ENCODE measurements at regions not wholly inside any gene's neighbourhood (a gene's known extent, or its start where the extent isn't known, plus 50 kb on each side); places are given as distances from the start of the nearest gene placed in this dataset.

- Histone ChIP-seq H2AK5ac (ENCODE audit: low read depth, low read length) (peak overlapping the region; percentile 48; the same call in 1 of the 2 replicates), H4K20me1 (ENCODE audit: insufficient read depth, low read length) (peaks cover 86% of the 10 kb centered on the region), H2BK15ac (ENCODE audit: low read depth, low read length) (no peak overlapping the region), H2BK5ac (ENCODE audit: low read depth, low read length, poor library complexity, severe bottlenecking) (no peak overlapping the region), H3K4ac (ENCODE audit: low read depth, low read length) (no peak overlapping the region; the same call in 1 of the 2 replicates), H2AFZ (replicated peaks; ENCODE audit: low read length, poor library complexity) (peak overlapping the region; percentile 52), H3K4me1 (ENCODE audit: control insufficient read depth, insufficient read depth, low read length) (peaks cover 17% of the 10 kb centered on the region), H2AK9ac (replicated peaks; ENCODE audit: low read depth, low read length, poor library complexity) (peak overlapping the region; percentile 38), H3K56ac (ENCODE audit: extremely low read depth, insufficient read depth, low read length) (no peak overlapping the region), H4K5ac (ENCODE audit: low read depth, low read length) (no peak overlapping the region), H3K27me3 (ENCODE audit: control insufficient read depth, insufficient read depth, low read length) (no peaks in the 10 kb centered on the region), H3K4me3 (ENCODE audit: insufficient read depth, low read depth, low read length) (no peak overlapping the region), H3K36me3 (ENCODE audit: control insufficient read depth, insufficient read depth, low read length) (no peaks in the 10 kb centered on the region), H3K27ac (ENCODE audit: insufficient read depth, low read length) (no peak overlapping the region), H2BK20ac (ENCODE audit: low read depth, low read length) (no peak overlapping the region), H4K91ac (ENCODE audit: insufficient read depth, low read depth, low read length) (no peak overlapping the region), H2BK120ac (ENCODE audit: low read depth, low read length) (no peak overlapping the region), H3K9me3 (ENCODE audit: control insufficient read depth, insufficient read depth, low read length) (no peaks in the 10 kb centered on the region), H3K9ac (ENCODE audit: low read depth, low read length) (no peak overlapping the region), H3K18ac (ENCODE audit: low read depth, low read length) (no peak overlapping the region), H3K23ac (ENCODE audit: low read depth, low read length) (no peak overlapping the region), H3K79me1 (ENCODE audit: low read depth in 1 of 2, low read length in 2 of 2) (peaks cover 20 to 65% of the 10 kb centered on the region in 2 experiments), H3K14ac (replicated peaks; ENCODE audit: low read depth, low read length) (0 out of 2 replicates have a peak overlapping the region, but pooled peaks have one; percentile 16), H3K4me2 (ENCODE audit: low read depth, low read length) (peak overlapping the region; percentile 9; the same call in 1 of the 2 replicates), H3K9me1 (ENCODE audit: insufficient read depth, low read length) (peaks cover 9% of the 10 kb centered on the region; the same call in 1 of the 2 replicates), H4K8ac (ENCODE audit: low read depth in 2 of 2, low read length in 2 of 2) (peak overlapping the region in 1 of 2 experiments; percentile 47; a peak in 2 of 4 replicates)
- in situ Hi-C loops (cut with MboI; ENCODE audit: low sequenced_read_pairs) (no loop called here), intact Hi-C loops (cut with micrococcal nuclease) (no loop called here), dilution Hi-C loops (cut with HindIII; ENCODE audit: low sequenced_read_pairs, unreplicated experiment) (no loop called here)
- peak; percentile 88 for ATAC-seq (ENCODE audit: low read depth)
- WGBS, 2 experiments (ENCODE audit: extremely low coverage in 2 of 2, insufficient read length in 1 of 2): 61% methylated on average over 3 of the region's 12 CpGs; no CpG with 5 or more reads in 1 of the 2 experiments
- POLR2A ChIA-PET (ENCODE audit: unreplicated experiment): no interaction called here
- CTCF ChIA-PET: no interaction called here
- peak; percentile 87 for DNase-seq
- BruUV-seq (replicated peaks): no TSS peak
- no peak for TF ChIP-seq MAFK (IDR thresholded peaks at IDR 0.05; ENCODE audit: low read depth, low read length)
- no peak for TF ChIP-seq NFE2L2 (IDR thresholded peaks at IDR 0.05; ENCODE audit: low read depth, low read length)
- TF ChIP-seq RFX5 (IDR thresholded peaks at IDR 0.05; ENCODE audit: low read depth, low read length): no peak
- TF ChIP-seq USF2 (IDR thresholded peaks at IDR 0.05; ENCODE audit: low read depth, low read length): peak; percentile 88
- peak; percentile 33; the same call in 1 of the 2 replicates for TF ChIP-seq BHLHE40 (IDR thresholded peaks at IDR 0.05; ENCODE audit: low read depth, low read length)
- TF ChIP-seq RAD21 (IDR thresholded peaks at IDR 0.05; ENCODE audit: low read length): 0 out of 2 replicates have a peak, but pooled peaks have one; percentile 10
- TF ChIP-seq POLR2A (IDR thresholded peaks at IDR 0.05; ENCODE audit: low read depth, low read length): no peak
- TF ChIP-seq MAZ (IDR thresholded peaks at IDR 0.05; ENCODE audit: borderline replicate concordance, low read depth, low read length): no peak
- peak; percentile 60 for TF ChIP-seq CEBPB (IDR thresholded peaks at IDR 0.05; ENCODE audit: low read depth, low read length)
- no peak for TF ChIP-seq RCOR1 (IDR thresholded peaks at IDR 0.05; ENCODE audit: insufficient replicate concordance, low read length)
- TF ChIP-seq FOS (IDR thresholded peaks at IDR 0.05; ENCODE audit: low read depth, low read length): no peak
- TF ChIP-seq CTCF (conservative IDR thresholded peaks at IDR 0.05; ENCODE audit: low read depth, low read length): no peak
- TF ChIP-seq SMC3 (IDR thresholded peaks at IDR 0.05; ENCODE audit: low read depth, low read length): no peak
- no peak for TF ChIP-seq ELK1 (IDR thresholded peaks at IDR 0.05; ENCODE audit: borderline replicate concordance, low read depth, low read length)
- TF ChIP-seq MXI1 (IDR thresholded peaks at IDR 0.05; ENCODE audit: borderline replicate concordance, low read depth, low read length): peak; percentile 84; the same call in 1 of the 2 replicates
Measured at GRCh38 chr16:85306071-85306792, 194.0 kb upstream of the CIBAR2 start.

Measured in IMR-90 (cell line).